ENCODE measurements at regions not wholly inside any gene's neighbourhood (a gene's known extent, or its start where the extent isn't known, plus 50 kb on each side); places are given as distances from the start of the nearest gene placed in this dataset.

DNA sequence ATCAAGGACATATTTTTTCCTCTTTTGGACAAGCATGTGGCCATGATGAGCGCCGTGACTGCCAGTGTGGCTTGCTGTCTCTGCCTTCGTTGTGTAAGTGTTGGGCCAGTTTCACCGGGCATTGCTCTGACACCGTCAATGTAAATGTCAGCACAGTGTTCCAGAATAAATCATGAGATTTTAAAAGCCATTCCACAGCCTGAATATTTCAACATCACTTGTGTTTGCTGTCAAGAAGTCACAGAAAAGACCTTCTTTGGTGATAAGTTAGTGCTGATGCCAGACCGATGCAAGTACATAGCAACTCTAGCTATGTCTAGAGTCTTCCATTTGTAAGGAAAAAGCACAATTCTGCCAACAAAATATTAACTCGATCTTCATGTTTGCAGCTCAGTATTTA lies 467.8 kb downstream of the TBC1D22A start:
- no peak for DNase-seq

DNA sequence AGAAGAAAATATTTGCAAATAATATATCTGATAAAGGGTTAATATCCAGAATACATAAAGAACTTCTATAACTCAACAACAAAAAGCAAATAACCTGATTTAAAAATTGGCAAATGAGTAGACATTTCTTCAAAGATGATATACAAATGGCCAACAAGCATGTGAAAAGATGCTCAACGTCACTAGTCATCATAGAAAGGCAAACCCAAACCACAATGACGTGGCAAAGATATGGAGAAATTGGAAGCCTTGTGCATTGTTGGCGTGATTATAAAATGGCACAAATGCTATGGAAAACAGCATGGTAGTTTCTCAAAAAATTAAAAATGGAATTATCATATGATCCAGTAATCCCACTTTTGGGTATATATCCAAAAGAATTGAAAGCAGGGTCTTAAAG lies 466.3 kb downstream of the TBC1D22A start:
- no peak for DNase-seq

GRCh38 chr22:47225931-47226633 lies 463.6 kb downstream of the TBC1D22A start:
- DNase-seq, result no peak

DNA sequence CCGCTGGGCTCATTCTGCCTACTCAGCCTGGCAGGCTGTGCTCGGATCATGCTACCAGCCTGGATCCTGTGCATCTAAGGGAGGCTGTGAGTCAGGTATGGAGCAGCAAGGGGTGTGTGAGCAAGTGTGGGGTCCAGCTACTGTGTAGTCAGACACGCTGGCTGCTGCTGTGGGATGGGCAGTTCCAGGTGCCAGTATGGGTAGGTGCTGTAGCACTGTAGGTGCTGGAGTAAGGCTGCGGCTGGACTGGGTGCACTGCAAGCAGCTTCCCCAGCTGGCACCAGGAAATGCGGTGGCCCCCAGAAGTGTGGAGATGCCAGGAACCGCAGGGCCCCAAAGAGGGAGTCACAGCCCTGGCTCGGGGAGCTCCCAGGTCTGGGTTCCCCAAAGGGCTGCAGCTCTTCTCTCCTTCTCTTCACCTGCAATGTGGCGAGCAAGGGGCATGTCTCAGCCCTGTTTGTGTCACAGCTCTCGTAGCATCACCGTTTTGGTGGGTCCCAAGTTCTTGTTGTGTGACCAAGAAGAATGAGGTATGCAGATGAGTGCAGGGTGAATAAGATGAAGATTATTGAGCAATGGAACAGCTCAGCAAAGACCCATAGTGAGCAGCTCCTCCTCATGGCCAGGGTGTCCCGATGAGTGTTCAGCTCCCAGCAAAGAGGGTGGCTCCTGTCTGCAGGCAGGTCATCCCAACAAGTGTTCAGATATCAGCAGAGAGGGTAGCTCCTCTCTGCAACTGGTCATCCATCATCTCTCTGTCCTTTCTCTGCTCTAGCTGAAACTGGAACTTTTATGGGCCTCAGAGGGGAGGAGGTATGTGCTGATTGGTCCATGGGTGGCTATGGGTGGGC lies 462.9 kb downstream of the TBC1D22A start:
- DNase-seq, result no peak
